G401.6 (cell line): ENCODE measurements at regions not wholly inside any gene's neighbourhood (a gene's known extent, or its start where the extent isn't known, plus 50 kb on each side); places are given as distances from the start of the nearest gene placed in this dataset.

Experiments
- FAIRE-seq: peaks from 2 replicates; lab custom pipeline; 2012; peaks lifted over from hg19 to GRCh38; lab: Jason Lieb, UNC

- FAIRE-seq = no peak
These were observed 270.7 kb downstream of the TMEM167A start for GRCh38 chr5:82806513-82806912.

DNA sequence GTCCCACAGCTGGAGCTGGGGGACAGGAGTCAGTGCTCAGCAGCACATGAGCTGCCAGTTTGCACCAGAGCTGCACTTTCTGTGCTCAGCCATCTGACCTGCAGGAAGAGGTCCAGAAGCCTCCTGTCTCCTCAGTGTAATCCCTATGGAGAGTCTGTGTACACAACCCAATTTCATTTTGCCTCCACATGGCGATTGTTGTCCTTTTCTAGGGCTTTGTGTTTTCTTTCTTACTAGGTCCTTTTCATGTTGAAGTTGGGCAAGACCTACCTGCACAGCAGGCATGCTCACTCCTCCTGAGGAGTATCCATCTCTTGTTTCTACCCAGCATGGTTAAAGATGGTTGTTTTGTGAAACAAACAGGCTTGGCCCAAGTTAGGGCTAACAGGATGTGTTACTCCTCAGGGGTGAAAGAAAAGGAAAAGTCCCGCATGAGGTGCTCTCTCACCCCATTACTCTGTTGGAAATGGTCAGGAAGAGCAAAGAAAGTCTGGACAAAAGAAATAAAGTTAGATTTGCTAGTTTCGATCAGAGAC, 273.0 kb downstream of the TMEM167A start:
- FAIRE-seq = no peak

DNA sequence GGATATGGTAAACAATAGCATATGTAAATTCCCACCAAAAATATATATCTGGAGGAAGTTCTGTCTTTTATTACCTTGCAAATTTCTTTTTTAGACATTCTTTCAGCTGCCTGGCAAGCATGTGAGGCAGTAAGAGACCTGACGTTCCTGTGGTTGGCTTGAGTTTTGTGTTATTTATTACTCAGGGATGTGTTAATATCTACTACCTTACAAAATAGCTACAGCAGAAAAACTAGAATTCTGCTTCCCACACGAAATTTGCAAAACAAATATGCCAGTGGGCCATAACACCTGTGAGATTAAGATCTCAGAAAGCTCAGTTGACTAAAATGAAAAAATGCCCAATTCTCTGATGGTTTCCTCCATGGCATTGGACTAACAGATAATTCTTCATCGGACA, 274.2 kb downstream of the TMEM167A start:
- FAIRE-seq = no peak

DNA sequence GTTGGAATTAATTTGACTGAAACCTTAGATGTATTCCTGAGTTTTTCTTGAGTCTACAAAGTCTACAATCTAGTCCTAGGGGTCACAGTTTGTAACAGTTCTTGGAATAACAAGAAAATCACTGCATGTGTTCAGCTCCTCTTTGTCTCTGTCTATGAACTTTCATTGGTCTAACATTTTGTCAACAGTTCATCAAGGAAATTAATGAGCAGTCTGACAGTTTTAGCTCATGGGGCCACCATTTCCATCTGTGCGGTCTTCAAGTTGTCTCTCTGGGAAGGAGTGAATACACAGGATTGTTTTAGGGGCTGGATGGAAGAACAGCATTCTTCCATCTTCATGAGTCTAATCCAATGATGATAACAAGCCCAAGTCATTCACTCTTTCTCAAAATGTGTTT, 276.4 kb downstream of the TMEM167A start:
- FAIRE-seq = no peak

- no peak for FAIRE-seq
These were observed 277.7 kb downstream of the TMEM167A start for GRCh38 chr5:82799361-82800077.

DNA sequence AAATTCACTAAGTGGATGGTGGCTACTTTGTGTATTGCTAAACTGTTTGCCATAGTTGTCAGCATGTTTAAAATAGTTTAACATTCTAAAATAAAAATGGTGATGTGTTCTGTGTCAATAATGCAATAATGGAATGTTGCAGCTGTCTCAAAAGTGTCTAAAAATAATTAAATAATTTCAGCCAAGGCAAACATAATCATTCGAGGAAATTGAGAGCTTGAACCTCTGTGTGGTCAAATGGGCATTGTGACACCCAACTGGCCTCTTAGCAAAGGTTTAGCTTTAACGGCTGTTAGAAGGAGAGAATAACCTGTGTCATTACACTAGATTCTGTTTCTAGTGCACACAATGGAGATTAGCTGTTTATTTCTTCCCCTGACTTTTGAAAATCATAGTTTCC, 278.5 kb downstream of the TMEM167A start:
- FAIRE-seq = no peak

GRCh38 chr5:82796643-82797416, 280.4 kb downstream of the TMEM167A start:
- FAIRE-seq = no peak

DNA sequence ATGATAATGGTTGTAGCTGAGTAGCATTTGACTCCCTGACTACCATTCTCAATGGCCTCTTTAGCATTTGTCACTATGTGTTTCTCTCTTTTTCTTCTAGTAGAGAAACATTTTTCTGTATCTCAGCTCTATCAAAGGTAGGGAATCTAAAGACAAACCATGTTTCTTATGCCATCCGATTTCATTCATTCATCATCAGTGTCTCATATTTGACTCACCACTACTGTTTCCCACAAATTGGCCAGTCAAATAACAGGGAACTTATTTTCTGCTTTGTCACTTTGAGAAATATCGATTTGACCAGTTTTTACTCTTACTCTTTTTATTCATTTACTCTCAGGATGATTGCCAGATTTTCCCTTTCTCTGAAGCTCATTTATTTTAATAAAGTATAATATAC, 282.3 kb downstream of the TMEM167A start:
- FAIRE-seq = no peak

GRCh38 chr5:82793808-82794419, 283.3 kb downstream of the TMEM167A start:
- peak; percentile 82 for FAIRE-seq

GRCh38 chr5:82792096-82792495, 285.1 kb downstream of the TMEM167A start:
- FAIRE-seq = no peak

- FAIRE-seq = no peak
These were observed 288.1 kb downstream of the TMEM167A start for GRCh38 chr5:82789095-82789494.

- no peak for FAIRE-seq
These were observed 290.4 kb downstream of the TMEM167A start for GRCh38 chr5:82786748-82787147.

GRCh38 chr5:82785882-82786509, 291.2 kb downstream of the TMEM167A start:
- FAIRE-seq = no peak

DNA sequence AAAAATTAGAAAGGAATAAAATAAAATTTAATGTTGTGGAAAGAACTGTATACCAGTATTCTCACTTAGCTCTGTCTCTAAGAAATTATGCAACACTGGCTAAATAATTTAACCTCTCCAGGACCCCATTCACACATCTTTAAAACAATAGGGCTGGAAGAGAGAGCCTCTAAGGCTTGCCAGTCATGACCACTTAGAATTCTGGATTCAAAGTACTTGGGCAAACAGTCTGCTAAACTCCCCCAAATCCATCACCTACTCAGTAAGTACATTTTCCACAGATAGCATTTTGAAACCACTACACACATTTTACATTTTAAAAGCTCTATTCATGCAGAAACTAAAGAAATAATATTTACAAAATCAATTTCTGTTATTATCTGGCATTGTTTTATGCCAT, 291.7 kb downstream of the TMEM167A start:
- FAIRE-seq = no peak

DNA sequence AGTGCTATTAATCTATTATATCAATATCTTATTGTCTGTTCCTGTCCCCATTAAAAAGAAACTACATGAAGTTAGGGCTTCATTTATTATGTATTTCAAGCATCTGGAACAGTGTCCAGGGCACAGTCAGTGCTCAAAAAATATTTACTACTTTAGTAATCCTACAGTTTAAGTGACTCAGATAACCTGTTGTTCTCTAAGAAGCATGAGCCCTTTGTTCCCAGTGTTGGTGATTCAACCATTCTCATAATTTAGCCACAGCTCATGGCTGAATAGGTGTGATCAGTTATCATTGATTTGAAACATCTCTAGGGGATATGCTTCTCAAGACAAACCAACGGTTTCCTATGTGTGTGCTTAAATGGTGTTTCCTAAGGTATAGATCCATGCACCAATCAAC, 292.7 kb downstream of the TMEM167A start:
- FAIRE-seq = no peak

DNA sequence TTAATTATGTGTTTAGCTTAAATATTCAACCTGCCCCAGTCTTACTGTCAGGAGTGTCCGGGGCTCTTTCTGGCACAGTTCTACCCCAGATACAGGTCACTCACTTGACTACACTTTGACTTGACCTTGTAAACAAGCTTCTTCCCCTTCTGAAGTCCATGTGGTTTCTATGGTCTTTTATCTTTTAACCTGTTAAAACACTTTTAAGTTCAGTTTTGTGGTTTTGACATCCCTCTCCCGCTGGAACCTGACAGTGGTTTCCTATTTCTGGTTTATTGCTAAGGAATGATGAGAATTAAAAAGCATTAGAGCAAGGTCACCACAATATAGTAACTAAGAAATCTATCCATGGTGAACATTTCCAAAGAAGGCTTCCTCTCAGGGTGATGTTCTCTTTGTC, 300.1 kb downstream of the TMEM167A start:
- FAIRE-seq = no peak

- FAIRE-seq = no peak
These were observed 304.9 kb downstream of the TMEM167A start for GRCh38 chr5:82772281-82772680.

DNA sequence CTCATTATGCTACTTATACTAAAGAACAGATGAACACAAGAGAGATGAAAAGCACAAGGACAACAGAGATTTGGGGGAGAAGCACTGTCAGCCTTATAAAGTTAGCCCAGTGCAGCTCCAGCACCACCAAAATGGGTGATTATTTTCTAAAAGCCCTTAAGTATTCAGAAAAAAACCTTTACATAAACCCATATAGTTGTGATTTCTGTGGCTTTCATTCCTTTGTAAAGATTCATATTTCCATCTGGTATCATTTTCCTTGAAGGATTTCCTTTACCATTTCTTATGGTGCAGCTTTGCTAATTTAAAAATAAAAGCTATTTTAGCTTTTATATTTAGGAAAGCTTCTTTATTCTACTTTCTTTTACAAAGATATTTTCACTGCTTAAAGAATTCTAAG, 311.0 kb downstream of the TMEM167A start:
- no peak for FAIRE-seq

DNA sequence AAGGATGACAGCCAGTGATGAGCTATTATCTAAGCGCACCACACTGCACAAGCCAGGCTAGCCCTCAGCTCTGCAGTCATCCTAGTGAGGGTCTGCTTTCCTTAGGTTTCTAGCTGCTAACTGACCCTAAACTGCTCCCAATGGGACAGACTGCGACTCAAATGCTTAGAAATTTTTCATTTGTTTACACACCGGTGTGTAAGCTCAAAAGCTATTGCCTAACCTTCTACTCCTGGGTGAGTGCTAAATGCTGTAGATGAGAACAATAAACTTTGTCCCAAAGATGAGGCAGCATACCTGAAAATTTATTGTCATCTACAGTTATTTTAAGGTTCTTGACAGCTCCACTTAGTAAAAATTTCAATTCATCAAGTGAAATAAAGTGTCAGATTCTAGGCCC, 311.4 kb downstream of the TMEM167A start:
- no peak for FAIRE-seq

DNA sequence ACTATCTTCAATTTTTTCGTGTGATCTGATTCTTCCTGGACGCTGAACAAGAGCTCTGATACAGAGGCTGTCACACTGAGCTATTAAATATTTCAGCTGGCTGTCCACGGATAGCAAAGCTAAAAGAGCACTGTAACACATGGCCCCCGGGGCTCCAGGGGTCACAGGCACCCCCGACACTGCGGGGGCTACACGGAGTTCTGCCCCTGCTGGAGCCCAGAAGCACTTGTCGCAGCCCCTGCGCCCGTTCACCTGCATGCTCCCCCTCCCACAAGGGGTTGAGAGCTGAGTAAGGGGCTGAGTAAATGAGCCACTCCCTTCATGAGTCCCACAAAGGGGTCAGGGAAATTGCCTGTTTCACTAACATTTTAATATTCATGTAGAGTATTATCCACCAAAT, 316.3 kb downstream of the TMEM167A start:
- no peak for FAIRE-seq

DNA sequence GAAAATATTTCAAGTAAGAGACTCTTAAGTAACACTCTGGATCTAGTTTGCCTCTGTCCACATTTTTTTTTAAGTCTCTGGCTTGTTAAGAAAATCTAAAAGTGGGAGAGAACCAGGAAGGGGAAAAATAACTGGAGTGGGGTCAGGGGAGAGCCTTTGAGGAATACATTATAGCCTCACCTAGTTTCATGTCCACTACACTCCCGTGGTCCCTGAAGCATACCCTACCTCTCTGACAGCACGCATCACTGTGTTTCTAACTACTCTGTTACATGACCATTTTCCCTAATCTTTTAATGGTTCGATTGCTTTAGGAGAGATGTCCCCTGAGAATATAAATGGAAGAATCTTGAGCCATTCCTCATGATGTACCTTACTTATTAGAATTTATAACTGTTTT, 318.3 kb downstream of the TMEM167A start:
- FAIRE-seq = no peak

GRCh38 chr5:82754759-82755158, 322.4 kb downstream of the TMEM167A start:
- FAIRE-seq = no peak
